ENCODE measurements at regions not wholly inside any gene's neighbourhood (a gene's known extent, or its start where the extent isn't known, plus 50 kb on each side); places are given as distances from the start of the nearest gene placed in this dataset.

- BruUV-seq (replicated peaks), result no TSS peak
- no peak overlapping the region for H3K4me3 ChIP-seq (ENCODE audit: low read depth, low read length, poor library complexity, severe bottlenecking)
- H3K4me1 ChIP-seq (ENCODE audit: insufficient read depth, low read length, poor library complexity, severe bottlenecking), result no peaks in the 10 kb centered on the region
- TF ChIP-seq CTCF (conservative IDR thresholded peaks at IDR 0.05; ENCODE audit: low read depth, low read length) (no peak), EZH2 (IDR thresholded peaks at IDR 0.05; ENCODE audit: borderline replicate concordance, low read depth, low read length, poor library complexity, severe bottlenecking) (no peak)
- intact Hi-C loops (cut with micrococcal nuclease; ENCODE audit: unreplicated experiment), result no loop called here
- H3K36me3 ChIP-seq (ENCODE audit: insufficient read depth, low read length, poor library complexity, severe bottlenecking), result no peaks in the 10 kb centered on the region
- POLR2A ChIA-PET (ENCODE audit: low non-redundant PET), result no interaction called here
- no peaks in the 10 kb centered on the region for H3K27me3 ChIP-seq (replicated peaks; ENCODE audit: insufficient read depth, low read depth, low read length, poor library complexity)
- no peak for DNase-seq (ENCODE audit: low spot score)
- CTCF ChIA-PET, result no interaction called here
- no peak overlapping the region for H3K27ac ChIP-seq (ENCODE audit: low read depth, low read length, poor library complexity, severe bottlenecking)
- H3K9me3 ChIP-seq (ENCODE audit: low read depth, low read length, poor library complexity, severe bottlenecking), result peaks cover 36% of the 10 kb centered on the region
Measured at GRCh38 chr4:11603591-11604194, 175.0 kb upstream of the HS3ST1 start.

GRCh38 chr4:11602606-11603340, 174.1 kb upstream of the HS3ST1 start:
- BruUV-seq (replicated peaks), result no TSS peak
- H3K27ac ChIP-seq (ENCODE audit: low read depth, low read length, poor library complexity, severe bottlenecking), result no peak overlapping the region
- intact Hi-C loops (cut with micrococcal nuclease; ENCODE audit: unreplicated experiment), result no loop called here

GRCh38 chr4:11599064-11599463, 170.4 kb upstream of the HS3ST1 start:
- H3K27me3 ChIP-seq (replicated peaks; ENCODE audit: insufficient read depth, low read depth, low read length, poor library complexity), result no peaks in the 10 kb centered on the region
- no peaks in the 10 kb centered on the region for H3K4me1 ChIP-seq (ENCODE audit: insufficient read depth, low read length, poor library complexity, severe bottlenecking)
- no peak overlapping the region for H3K27ac ChIP-seq (ENCODE audit: low read depth, low read length, poor library complexity, severe bottlenecking)
- TF ChIP-seq EZH2 (IDR thresholded peaks at IDR 0.05; ENCODE audit: borderline replicate concordance, low read depth, low read length, poor library complexity, severe bottlenecking), result no peak
- no peak for TF ChIP-seq CTCF (conservative IDR thresholded peaks at IDR 0.05; ENCODE audit: low read depth, low read length)
- ChIA-PET POLR2A (ENCODE audit: low non-redundant PET) (no interaction called here), CTCF (no interaction called here)
- no peaks in the 10 kb centered on the region for H3K36me3 ChIP-seq (ENCODE audit: insufficient read depth, low read length, poor library complexity, severe bottlenecking)
- DNase-seq (ENCODE audit: low spot score), result no peak
- H3K9me3 ChIP-seq (ENCODE audit: low read depth, low read length, poor library complexity, severe bottlenecking), result peaks cover 26% of the 10 kb centered on the region
- H3K4me3 ChIP-seq (ENCODE audit: low read depth, low read length, poor library complexity, severe bottlenecking), result no peak overlapping the region
- BruUV-seq (replicated peaks), result no TSS peak
- intact Hi-C loops (cut with micrococcal nuclease; ENCODE audit: unreplicated experiment), result no loop called here

More at GRCh38 chr4:11602606-11603340, 174.1 kb upstream of the HS3ST1 start:
- Histone ChIP-seq H3K4me3 (ENCODE audit: low read depth, low read length, poor library complexity, severe bottlenecking) (no peak overlapping the region), H3K27me3 (replicated peaks; ENCODE audit: insufficient read depth, low read depth, low read length, poor library complexity) (no peaks in the 10 kb centered on the region), H3K4me1 (ENCODE audit: insufficient read depth, low read length, poor library complexity, severe bottlenecking) (no peaks in the 10 kb centered on the region), H3K36me3 (ENCODE audit: insufficient read depth, low read length, poor library complexity, severe bottlenecking) (no peaks in the 10 kb centered on the region), H3K9me3 (ENCODE audit: low read depth, low read length, poor library complexity, severe bottlenecking) (peaks cover 35% of the 10 kb centered on the region)
- TF ChIP-seq EZH2 (IDR thresholded peaks at IDR 0.05; ENCODE audit: borderline replicate concordance, low read depth, low read length, poor library complexity, severe bottlenecking) (no peak), CTCF (conservative IDR thresholded peaks at IDR 0.05; ENCODE audit: low read depth, low read length) (no peak)
- DNase-seq (ENCODE audit: low spot score), result no peak
- POLR2A ChIA-PET (ENCODE audit: low non-redundant PET), result no interaction called here
- CTCF ChIA-PET, result no interaction called here

All from A673 (cell line).